Smooth muscle cell (in vitro differentiated cells): ENCODE measurements at regions not wholly inside any gene's neighbourhood (a gene's known extent, or its start where the extent isn't known, plus 50 kb on each side); places are given as distances from the start of the nearest gene placed in this dataset.

Experiments
- DNase-seq: peaks from one replicate; lab custom pipeline; 2025; ENCODE audit not compliant: unreplicated experiment; lab: John Stamatoyannopoulos, UW
- H2AFZ ChIP-seq: fragments of 200-600 bp; sonication (generic); 2 replicates; pipeline ENCODE4 v1.6.0; 2016; ENCODE audit warnings: antibody characterized with exemption, low read depth, mild to moderate bottlenecking
- H3F3A ChIP-seq: fragments of 200-600 bp; sonication (generic); 2 replicates; pipeline ENCODE4 v1.6.0; 2017; ENCODE audit warnings: antibody characterized with exemption, low read depth
- H3K27ac ChIP-seq: fragments of 200-600 bp; sonication (generic); 2 replicates; pipeline ENCODE4 v1.5.1; 2016; ENCODE audit warnings: low read depth, mild to moderate bottlenecking
- H3K27me3 ChIP-seq: fragments of 200-600 bp; sonication (generic); 2 replicates; pipeline ENCODE4 v1.6.1; 2016; ENCODE audit warnings: low read depth, mild to moderate bottlenecking
- H3K36me3 ChIP-seq: fragments of 200-600 bp; sonication (generic); 2 replicates; pipeline ENCODE4 v1.5.1; 2016; ENCODE audit warnings: low read depth
- H3K4me1 ChIP-seq: fragments of 200-600 bp; sonication (generic); 2 replicates; pipeline ENCODE4 v1.5.1; 2016; ENCODE audit warnings: low read depth
- H3K4me2 ChIP-seq: fragments of 200-600 bp; sonication (generic); 2 replicates; pipeline ENCODE4 v1.6.0; 2016; ENCODE audit warnings: mild to moderate bottlenecking
- H3K4me3 ChIP-seq: fragments of 200-600 bp; sonication (generic); 2 replicates; pipeline ENCODE4 v1.5.1; 2016; ENCODE audit warnings: mild to moderate bottlenecking
- H3K79me2 ChIP-seq: fragments of 200-600 bp; sonication (generic); 2 replicates; pipeline ENCODE4 v1.6.0; 2016; ENCODE audit warnings: low read depth, mild to moderate bottlenecking
- H3K9ac ChIP-seq: fragments of 200-600 bp; sonication (generic); 2 replicates; pipeline ENCODE4 v1.6.0; 2016; ENCODE audit warnings: low read depth
- H3K9me3 ChIP-seq: fragments of 200-600 bp; sonication (generic); replicated peaks from 2 replicates; pipeline ENCODE4 v1.5.1; 2016; ENCODE audit warnings: low read depth
- H4K20me1 ChIP-seq: fragments of 200-600 bp; sonication (generic); 2 replicates; pipeline ENCODE4 v1.6.0; 2016; ENCODE audit warnings: low read depth
- CTCF ChIP-seq: fragments of 200-600 bp; sonication (generic); IDR thresholded peaks from 2 replicates; pipeline ENCODE4 v1.5.1; 2017; ENCODE audit warnings: borderline replicate concordance, mild to moderate bottlenecking, antibody characterized with exemption; ENCODE audit not compliant: insufficient read depth, poor library complexity, severe bottlenecking
- WGBS: methylation state at CpG from one replicate; pipeline ENCODE4 v1.1.7; 2016; ENCODE audit warnings: low lambda C conversion rate; 5-methylcytosine and 5-hydroxymethylcytosine counted together

GRCh38 chr1:64327119-64327518 is 123.7 kb downstream of the UBE2U start:
- no peaks in the 10 kb centered on the region for H3K79me2 ChIP-seq
- no peak for DNase-seq
- no peaks in the 10 kb centered on the region for H3F3A ChIP-seq
- no peaks in the 10 kb centered on the region for H3K36me3 ChIP-seq
- no peaks in the 10 kb centered on the region for H4K20me1 ChIP-seq
- H3K4me3 ChIP-seq, result no peak overlapping the region
- no peak overlapping the region for H3K27ac ChIP-seq
- no peak overlapping the region for H3K4me2 ChIP-seq
- H3K4me1 ChIP-seq, result no peaks in the 10 kb centered on the region
- no peak for TF ChIP-seq CTCF
- H3K9ac ChIP-seq, result no peak overlapping the region
- no peaks in the 10 kb centered on the region for H3K27me3 ChIP-seq
- no peak overlapping the region for H2AFZ ChIP-seq
- WGBS, result 94% methylated on average over 2 of the region's 2 CpGs
- no peaks in the 10 kb centered on the region for H3K9me3 ChIP-seq

- no peaks in the 10 kb centered on the region for H3K79me2 ChIP-seq
- H3K27me3 ChIP-seq, result no peaks in the 10 kb centered on the region
- no peaks in the 10 kb centered on the region for H3K36me3 ChIP-seq
- no peaks in the 10 kb centered on the region for H3K9me3 ChIP-seq
- no peak overlapping the region for H3K27ac ChIP-seq
- 83% methylated on average over 3 of the region's 3 CpGs for WGBS
- no peak overlapping the region for H3K4me2 ChIP-seq
- H3K4me1 ChIP-seq, result no peaks in the 10 kb centered on the region
- H3K9ac ChIP-seq, result no peak overlapping the region
- no peak overlapping the region for H3K4me3 ChIP-seq
- H2AFZ ChIP-seq, result no peak overlapping the region
- DNase-seq, result no peak
- no peak for TF ChIP-seq CTCF
- no peaks in the 10 kb centered on the region for H4K20me1 ChIP-seq
- no peaks in the 10 kb centered on the region for H3F3A ChIP-seq
Measured at GRCh38 chr1:64328193-64328592, 124.8 kb downstream of the UBE2U start.

GRCh38 chr1:64330839-64331238 is 127.4 kb downstream of the UBE2U start:
- Histone ChIP-seq H3K9me3 (no peaks in the 10 kb centered on the region), H4K20me1 (no peaks in the 10 kb centered on the region), H3K9ac (no peak overlapping the region), H3K4me1 (no peaks in the 10 kb centered on the region), H3F3A (no peaks in the 10 kb centered on the region), H2AFZ (no peak overlapping the region), H3K4me2 (no peak overlapping the region), H3K27ac (no peak overlapping the region), H3K79me2 (no peaks in the 10 kb centered on the region), H3K36me3 (no peaks in the 10 kb centered on the region), H3K4me3 (no peak overlapping the region), H3K27me3 (no peaks in the 10 kb centered on the region)
- DNase-seq, result no peak
- 58% methylated on average over 4 of the region's 4 CpGs for WGBS
- no peak for TF ChIP-seq CTCF

DNA sequence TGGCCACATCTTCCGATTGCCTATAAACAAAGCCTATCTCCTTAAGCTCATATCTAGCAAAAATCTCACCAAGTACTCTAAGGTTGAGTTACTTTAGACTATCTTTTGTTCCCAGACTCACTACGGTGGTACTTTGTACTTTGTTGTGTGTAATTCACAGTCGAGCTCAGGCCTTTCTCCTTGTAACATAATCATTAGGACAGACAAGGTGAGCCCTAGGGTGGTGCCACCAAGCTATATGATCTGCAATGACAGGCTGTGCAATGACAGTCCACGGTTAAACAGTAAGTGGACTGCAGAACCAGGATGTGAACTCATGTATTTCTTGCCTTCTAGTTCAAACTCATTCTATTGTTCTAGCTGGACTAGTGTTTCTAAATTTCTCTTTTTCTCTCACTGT is 132.2 kb downstream of the UBE2U start:
- H2AFZ ChIP-seq, result no peak overlapping the region

More for the DNA sequence above, 132.2 kb downstream of the UBE2U start:
- no peak overlapping the region for H3K9ac ChIP-seq
- no peak overlapping the region for H3K4me3 ChIP-seq
- no peak overlapping the region for H3K27ac ChIP-seq
- no peaks in the 10 kb centered on the region for H3K9me3 ChIP-seq
- H3K36me3 ChIP-seq, result no peaks in the 10 kb centered on the region
- H3F3A ChIP-seq, result no peaks in the 10 kb centered on the region
- no peak for TF ChIP-seq CTCF
- H3K79me2 ChIP-seq, result no peaks in the 10 kb centered on the region
- 65% methylated on average over 4 of the region's 4 CpGs for WGBS
- H3K4me1 ChIP-seq, result no peaks in the 10 kb centered on the region
- H3K27me3 ChIP-seq, result no peaks in the 10 kb centered on the region
- no peaks in the 10 kb centered on the region for H4K20me1 ChIP-seq
- no peak overlapping the region for H3K4me2 ChIP-seq
- no peak for DNase-seq
